Uterus (tissue), 2 donors: ENCODE measurements at regions not wholly inside any gene's neighbourhood (a gene's known extent, or its start where the extent isn't known, plus 50 kb on each side); places are given as distances from the start of the nearest gene placed in this dataset.

ENCODE experiments used
- CTCF ChIP-seq, 4 experiments: fragments of 200-600 bp in 2 of 4; fragments of 450-650 bp in 2 of 4; sonication (generic) in 2 of 4; IDR thresholded peaks; one replicate each; pipeline ENCODE4 v1.5.1; 2016 to 2019; ENCODE audit warnings: antibody characterized with exemption in 4 of 4, mild to moderate bottlenecking in 2 of 4, moderate library complexity in 1 of 4
- POLR2A ChIP-seq, 2 donors: fragments of 450-650 bp; IDR thresholded peaks; one replicate each; pipeline ENCODE4 v1.6.1; 2016; ENCODE audit warnings: antibody characterized with exemption in 2 of 2, mild to moderate bottlenecking in 1 of 2, moderate library complexity in 1 of 2

GRCh38 chr6:150549674-150550101, 50.0 kb upstream of the PLEKHG1 start:
- TF ChIP-seq CTCF (IDR thresholded peaks at IDR 0.05) (no peak), POLR2A (IDR thresholded peaks at IDR 0.05) (no peak)
